Ishikawa (cell line): ENCODE measurements at regions not wholly inside any gene's neighbourhood (a gene's known extent, or its start where the extent isn't known, plus 50 kb on each side); places are given as distances from the start of the nearest gene placed in this dataset.

Source experiments
- CREB1 ChIP-seq: IDR thresholded peaks from 2 replicates; pipeline ENCODE4 v1.6.1; 2012; ENCODE audit warnings: low read depth
- FOXM1 ChIP-seq: IDR thresholded peaks from 2 replicates; pipeline ENCODE4 v1.6.1; 2012; ENCODE audit warnings: low read depth, borderline replicate concordance
- MAX ChIP-seq: IDR thresholded peaks from 2 replicates; pipeline ENCODE4 v1.6.1; 2012
- NFIC ChIP-seq: IDR thresholded peaks from 2 replicates; pipeline ENCODE4 v1.6.1; 2012
- TAF1 ChIP-seq: IDR thresholded peaks from 2 replicates; pipeline ENCODE4 v1.6.1; 2012; ENCODE audit warnings: low read depth, mild to moderate bottlenecking

GRCh38 chr2:216754336-216754735 is 59.0 kb upstream of the IGFBP5 start:
- TF ChIP-seq FOXM1, result no peak
- TF ChIP-seq MAX, result no peak
- TF ChIP-seq TAF1, result no peak
- TF ChIP-seq NFIC, result no peak
- no peak for TF ChIP-seq CREB1
